CD4-positive, alpha-beta T cell (primary cell): ENCODE measurements at regions not wholly inside any gene's neighbourhood (a gene's known extent, or its start where the extent isn't known, plus 50 kb on each side); places are given as distances from the start of the nearest gene placed in this dataset.
A peak's percentile ranks its signal among the peaks of the same experiment; 100 is the strongest.

Experiments used
- ATAC-seq: fragments of 200-7000 bp; cut with Tn5 transposase; one replicate; pipeline ENCODE4 v1.10.0; 2022; ENCODE audit warnings: mild to moderate bottlenecking; ENCODE audit not compliant: poor library complexity
- CTCF ChIA-PET: fragments of 350-600 bp; sonication (Branson Sonifier 250); formaldehyde crosslinking; loops from one replicate; lab custom pipeline; 2021; ENCODE audit warnings: antibody characterized with exemption, inconsistent platforms; lab: Charles Lee
- POLR2A ChIA-PET: fragments of 350-600 bp; sonication (Branson Sonifier 250); formaldehyde crosslinking; loops from one replicate; lab custom pipeline; 2021; ENCODE audit warnings: antibody characterized with exemption, inconsistent platforms; lab: Charles Lee
- DNase-seq, 14 experiments: peaks; one replicate each; pipeline ENCODE4 v3.0.0-alpha.2; 2013 to 2020; ENCODE audit warnings: mixed read lengths in 2 of 14
- H3K27ac ChIP-seq, 2 donors: one replicate each; pipeline versions ENCODE4 v1.5.1 to v1.7.0; 2013; ENCODE audit warnings: low read length in 2 of 2, low read depth in 1 of 2, mild to moderate bottlenecking in 1 of 2
- H3K27me3 ChIP-seq, 2 experiments: 1 replicate in 1 of 2; 2 replicates in 1 of 2; pipeline versions ENCODE4 v1.6.1 to v1.7.0; 2013; ENCODE audit warnings: low read length in 2 of 2, control low read depth in 1 of 2, mild to moderate bottlenecking in 1 of 2, moderate library complexity in 1 of 2; ENCODE audit not compliant: insufficient read depth in 2 of 2, control insufficient read depth in 1 of 2
- H3K36me3 ChIP-seq: one replicate; pipeline ENCODE4 v1.6.1; 2013; ENCODE audit warnings: low read length, control low read depth; ENCODE audit not compliant: insufficient read depth
- H3K4me1 ChIP-seq: one replicate; pipeline ENCODE4 v1.6.1; 2013; ENCODE audit warnings: low read length, control low read depth; ENCODE audit not compliant: insufficient read depth
- H3K4me3 ChIP-seq: one replicate; pipeline ENCODE4 v1.5.1; 2013; ENCODE audit warnings: mild to moderate bottlenecking, low read length, moderate library complexity
- H3K9me3 ChIP-seq, 2 experiments: 1 replicate in 1 of 2; 2 replicates in 1 of 2; pipeline versions ENCODE4 v1.6.1 to v1.7.0; 2013; ENCODE audit warnings: low read length in 2 of 2, mild to moderate bottlenecking in 2 of 2, control low read depth in 1 of 2, moderate library complexity in 1 of 2; ENCODE audit not compliant: control insufficient read depth in 1 of 2, insufficient read depth in 1 of 2
- H3K27ac Mint-ChIP-seq: one replicate; pipeline ENCODE4 v1.8.0; 2020; ENCODE audit warnings: mixed read lengths
- H3K27me3 Mint-ChIP-seq: one replicate; pipeline ENCODE4 v1.8.0; 2021; ENCODE audit warnings: mixed read lengths
- H3K36me3 Mint-ChIP-seq: one replicate; pipeline ENCODE4 v1.8.0; 2021; ENCODE audit warnings: low read depth, mixed read lengths
- H3K4me1 Mint-ChIP-seq: one replicate; pipeline ENCODE4 v1.8.0; 2021; ENCODE audit warnings: low read depth, mixed read lengths
- H3K4me3 Mint-ChIP-seq: one replicate; pipeline ENCODE4 v1.8.0; 2020; ENCODE audit warnings: mild to moderate bottlenecking, mixed read lengths
- H3K9me3 Mint-ChIP-seq: one replicate; pipeline ENCODE4 v1.8.0; 2020; ENCODE audit warnings: mixed read lengths
- CTCF ChIP-seq: fragments of 200-600 bp; IDR thresholded peaks from one replicate; pipeline ENCODE4 v1.8.0; 2022; ENCODE audit warnings: antibody characterized with exemption, mild to moderate bottlenecking
- intact Hi-C, 2 experiments: fragments of 100-400 bp; cut with DNase I in 1 of 2; cut with micrococcal nuclease in 1 of 2; formaldehyde crosslinking; loops; one replicate each; pipeline versions ENCODE4 v1.15.1 to v1.9.0; 2023 to 2025; cut with DNase I, micrococcal nuclease

- Mint-ChIP-seq H3K4me1 (peaks cover 38% of the 10 kb centered on the region), H3K36me3 (no peaks in the 10 kb centered on the region), H3K9me3 (no peaks in the 10 kb centered on the region), H3K27ac (no peak overlapping the region), H3K27me3 (no peaks in the 10 kb centered on the region), H3K4me3 (no peak overlapping the region)
- no peak for ATAC-seq
- no peak overlapping the region for H3K4me3 ChIP-seq
- intact Hi-C loops, result loop anchor here in 1 of 2 experiments (10.0 kb wide), 1 partner anchor 364 kb away; no protein-coding TSS in a partner anchor
- no peaks in the 10 kb centered on the region for H3K36me3 ChIP-seq
- H3K4me1 ChIP-seq, result peaks cover 50% of the 10 kb centered on the region
- H3K9me3 ChIP-seq, result no peaks in the 10 kb centered on the region
- no peak for DNase-seq
- TF ChIP-seq CTCF, result no peak
- CTCF ChIA-PET, result interaction anchor here (1.1 to 1.8 kb wide), 2 partner anchors 37 to 103 kb away, joined by 4 read pairs; no protein-coding TSS in a partner anchor
- H3K27ac ChIP-seq, result no peak overlapping the region
- POLR2A ChIA-PET, result interaction anchor here (0.7 kb wide), 1 partner anchor 120 kb away, joined by 4 read pairs; no protein-coding TSS in a partner anchor
- no peaks in the 10 kb centered on the region for H3K27me3 ChIP-seq
These were observed 78.2 kb downstream of the IRF2BPL start for GRCh38 chr14:76950055-76951020.

GRCh38 chr14:76948976-76949375 lies 79.5 kb downstream of the IRF2BPL start:
- CTCF ChIA-PET, result interaction anchor here (0.6 to 1.8 kb wide), 3 partner anchors 36 to 111 kb away, joined by 3 to 4 read pairs (median 4); no protein-coding TSS in a partner anchor
- H3K36me3 Mint-ChIP-seq, result no peaks in the 10 kb centered on the region

More at GRCh38 chr14:76948976-76949375, 79.5 kb downstream of the IRF2BPL start:
- no peaks in the 10 kb centered on the region for H3K36me3 ChIP-seq
- H3K27me3 ChIP-seq, result no peaks in the 10 kb centered on the region
- H3K27ac ChIP-seq, result no peak overlapping the region
- H3K9me3 Mint-ChIP-seq, result no peaks in the 10 kb centered on the region
- H3K27me3 Mint-ChIP-seq, result no peaks in the 10 kb centered on the region
- POLR2A ChIA-PET, result no interaction called here
- DNase-seq (no peak), ATAC-seq (no peak)
- H3K4me1 ChIP-seq, result peaks cover 36% of the 10 kb centered on the region
- peak overlapping the region; percentile 62 for H3K27ac Mint-ChIP-seq
- intact Hi-C loops, result no loop called here
- H3K4me3 Mint-ChIP-seq, result no peak overlapping the region
- H3K4me1 Mint-ChIP-seq, result peaks cover 27% of the 10 kb centered on the region
- no peak for TF ChIP-seq CTCF
- H3K9me3 ChIP-seq, result no peaks in the 10 kb centered on the region
- H3K4me3 ChIP-seq, result no peak overlapping the region
